H1 (cell line): ENCODE measurements at regions not wholly inside any gene's neighbourhood (a gene's known extent, or its start where the extent isn't known, plus 50 kb on each side); places are given as distances from the start of the nearest gene placed in this dataset.

Experiments used
- CTCF ChIA-PET: fragments of 300-600 bp; sonication (Branson Sonifier 250); formaldehyde crosslinking; loops from one replicate; lab custom pipeline; 2021; ENCODE audit not compliant: partially characterized antibody; lab: Charles Lee
- POLR2A ChIA-PET: fragments of 300-600 bp; sonication (Branson Sonifier 250); formaldehyde crosslinking; loops from one replicate; lab custom pipeline; 2021; ENCODE audit warnings: inconsistent platforms; ENCODE audit not compliant: partially characterized antibody; lab: Charles Lee
- DNase-seq, 2 experiments: peaks; one replicate each; pipeline versions ENCODE4 v3.0.0 to v3.0.0-alpha.2; 2010 to 2022; ENCODE audit warnings: low spot score in 2 of 2, low read depth in 1 of 2, mixed read lengths in 1 of 2
- FAIRE-seq: peaks from 2 replicates; lab custom pipeline; 2011; peaks lifted over from hg19 to GRCh38; lab: Jason Lieb, UNC
- H2AFZ ChIP-seq: 2 replicates; pipeline ENCODE4 v1.8.1; 2012; ENCODE audit warnings: low read length, inconsistent platforms
- H2AK5ac ChIP-seq: 2 replicates; pipeline ENCODE4 v1.6.1; 2013; ENCODE audit warnings: low read depth, low read length
- H2BK120ac ChIP-seq: replicated peaks from 2 replicates; pipeline ENCODE3; 2013; ENCODE audit warnings: low read depth, low read length, inconsistent platforms
- H2BK12ac ChIP-seq: 2 replicates; pipeline ENCODE4 v1.6.1; 2013; ENCODE audit warnings: low read depth, low read length
- H2BK15ac ChIP-seq: 2 replicates; pipeline ENCODE4 v1.6.1; 2013; ENCODE audit warnings: low read length
- H2BK20ac ChIP-seq: 2 replicates; pipeline ENCODE4 v1.6.1; 2013; ENCODE audit warnings: low read length
- H2BK5ac ChIP-seq: 2 replicates; pipeline ENCODE4 v1.6.1; 2013; ENCODE audit warnings: low read depth, low read length
- H3K14ac ChIP-seq: 2 replicates; pipeline ENCODE4 v1.6.1; 2013; ENCODE audit warnings: inconsistent platforms; ENCODE audit not compliant: insufficient read length
- H3K18ac ChIP-seq: 2 replicates; pipeline ENCODE4 v1.6.1; 2013; ENCODE audit warnings: low read length; ENCODE audit errors: extremely low read depth
- H3K23ac ChIP-seq: 2 replicates; pipeline ENCODE4 v1.6.1; 2013; ENCODE audit warnings: inconsistent platforms; ENCODE audit not compliant: insufficient read length
- H3K23me2 ChIP-seq: 2 replicates; pipeline ENCODE4 v1.6.1; 2013; ENCODE audit warnings: low read depth, low read length
- H3K27ac ChIP-seq: 2 replicates; pipeline ENCODE4 v1.6.1; 2011; ENCODE audit warnings: low read depth, low read length, inconsistent platforms
- H3K27me3 ChIP-seq, 4 experiments: replicated peaks in 1 of 4; 1 replicate in 1 of 4; 2 replicates in 3 of 4; pipeline versions ENCODE4 v1.6.1 to v1.8.1; 2011 to 2013; ENCODE audit warnings: low read length in 3 of 4, mild to moderate bottlenecking in 3 of 4, inconsistent platforms in 2 of 4, mixed read lengths in 2 of 4, moderate library complexity in 1 of 4; ENCODE audit not compliant: control insufficient read depth in 3 of 4, insufficient read depth in 3 of 4; ENCODE audit errors: extremely low read depth in 1 of 4
- H3K36me3 ChIP-seq, 4 experiments: 2 replicates each; pipeline versions ENCODE4 v1.6.1 to v1.8.1; 2011 to 2013; ENCODE audit warnings: mild to moderate bottlenecking in 4 of 4, low read length in 3 of 4, moderate library complexity in 2 of 4, control low read depth in 1 of 4, inconsistent platforms in 1 of 4; ENCODE audit not compliant: insufficient read depth in 4 of 4, control insufficient read depth in 2 of 4
- H3K4ac ChIP-seq: replicated peaks from 2 replicates; pipeline ENCODE3; 2013; ENCODE audit warnings: low read length, low read depth, mixed read lengths, inconsistent platforms; ENCODE audit not compliant: insufficient read length
- H3K4me1 ChIP-seq, 4 experiments: replicated peaks in 1 of 4; 1 replicate in 1 of 4; 2 replicates in 3 of 4; pipeline versions ENCODE4 v1.6.1 to v1.8.1; 2011 to 2013; ENCODE audit warnings: low read length in 3 of 4, inconsistent platforms in 2 of 4, mixed read lengths in 1 of 4; ENCODE audit not compliant: insufficient read depth in 4 of 4, control insufficient read depth in 3 of 4
- H3K4me2 ChIP-seq, 2 experiments: 2 replicates each; pipeline versions ENCODE4 v1.6.1 to v1.8.1; 2011 to 2013; ENCODE audit warnings: low read depth in 2 of 2, low read length in 2 of 2, control low read depth in 1 of 2, inconsistent platforms in 1 of 2, mild to moderate bottlenecking in 1 of 2; ENCODE audit not compliant: insufficient read depth in 1 of 2
- H3K4me3 ChIP-seq, 4 experiments: fragments of 200-600, 300-600 bp in 1 of 4; sonication (generic), shearing (Covaris generic), sonication (Bioruptor Twin) in 1 of 4; 2 replicates each; pipeline versions ENCODE4 v1.5.1 to v1.8.1; 2011 to 2016; ENCODE audit warnings: low read length in 4 of 4, low read depth in 3 of 4, control low read depth in 2 of 4, inconsistent platforms in 2 of 4, mild to moderate bottlenecking in 2 of 4, mixed read lengths in 1 of 4, moderate library complexity in 1 of 4; ENCODE audit not compliant: insufficient read depth in 2 of 4; ENCODE audit errors: extremely low read depth in 1 of 4
- H3K56ac ChIP-seq: replicated peaks from 2 replicates; pipeline ENCODE3; 2013; ENCODE audit warnings: low read depth, mild to moderate bottlenecking, mixed read lengths, low read length, inconsistent platforms; ENCODE audit not compliant: insufficient read length
- H3K79me1 ChIP-seq: 2 replicates; pipeline ENCODE4 v1.6.1; 2013; ENCODE audit warnings: low read depth, low read length, control low read depth
- H3K79me2 ChIP-seq, 2 experiments: 2 replicates each; pipeline versions ENCODE4 v1.6.1 to v1.8.1; 2012 to 2013; ENCODE audit warnings: low read length in 2 of 2, mild to moderate bottlenecking in 2 of 2, inconsistent platforms in 1 of 2; ENCODE audit not compliant: insufficient read depth in 2 of 2, control insufficient read depth in 1 of 2
- H3K9ac ChIP-seq, 4 experiments: replicated peaks in 1 of 4; 1 replicate in 1 of 4; 2 replicates in 3 of 4; pipeline versions ENCODE4 v1.6.1 to v1.8.1; 2011 to 2013; ENCODE audit warnings: low read depth in 3 of 4, low read length in 3 of 4, control low read depth in 2 of 4, mild to moderate bottlenecking in 2 of 4, moderate library complexity in 2 of 4, inconsistent platforms in 1 of 4; ENCODE audit errors: extremely low read depth in 1 of 4
- H3K9me3 ChIP-seq, 2 experiments: 2 replicates each; pipeline versions ENCODE4 v1.6.1 to v1.8.1; 2012 to 2013; ENCODE audit warnings: mild to moderate bottlenecking in 2 of 2, moderate library complexity in 2 of 2, control low read depth in 1 of 2, inconsistent platforms in 1 of 2, low read depth in 1 of 2, low read length in 1 of 2, mixed read lengths in 1 of 2; ENCODE audit not compliant: insufficient read depth in 2 of 2
- H4K20me1 ChIP-seq, 2 experiments: replicated peaks in 1 of 2; 2 replicates each; pipeline versions ENCODE3 to v1.8.1; 2011 to 2013; ENCODE audit warnings: inconsistent platforms in 2 of 2, low read length in 2 of 2, mild to moderate bottlenecking in 1 of 2; ENCODE audit not compliant: insufficient read depth in 2 of 2, control insufficient read depth in 1 of 2
- H4K5ac ChIP-seq: 2 replicates; pipeline ENCODE4 v1.6.1; 2013; ENCODE audit warnings: low read length, low read depth, mixed read lengths, inconsistent platforms; ENCODE audit not compliant: insufficient read length
- H4K8ac ChIP-seq: 2 replicates; pipeline ENCODE4 v1.8.0; 2013; ENCODE audit warnings: mild to moderate bottlenecking, moderate library complexity, low read length, inconsistent platforms; ENCODE audit not compliant: insufficient read depth; ENCODE audit errors: extremely low read depth
- H4K91ac ChIP-seq: replicated peaks from 2 replicates; pipeline ENCODE3; 2013; ENCODE audit warnings: low read length, mixed read lengths, inconsistent platforms; ENCODE audit not compliant: insufficient read length
- ATF3 ChIP-seq: IDR thresholded peaks from 2 replicates; pipeline ENCODE4 v1.6.1; 2011; ENCODE audit warnings: low read depth, mild to moderate bottlenecking, low read length; ENCODE audit not compliant: insufficient read depth
- CEBPB ChIP-seq: IDR thresholded peaks from 2 replicates; pipeline ENCODE4 v1.6.1; 2012; ENCODE audit warnings: low read depth, low read length
- CTBP2 ChIP-seq: IDR thresholded peaks from 2 replicates; pipeline ENCODE4 v1.7.0; 2011; ENCODE audit warnings: borderline replicate concordance, mild to moderate bottlenecking, moderate library complexity, mixed read lengths, low read length; ENCODE audit not compliant: insufficient read depth, insufficient read length
- EGR1 ChIP-seq: IDR thresholded peaks from 2 replicates; pipeline ENCODE4 v1.6.1; 2011; ENCODE audit warnings: low read depth, low read length, borderline replicate concordance
- GABPA ChIP-seq: IDR thresholded peaks from 2 replicates; pipeline ENCODE4 v1.6.1; 2011; ENCODE audit warnings: mild to moderate bottlenecking, low read length, moderate library complexity, borderline replicate concordance; ENCODE audit not compliant: insufficient read depth
- HDAC2 ChIP-seq, 2 experiments: fragments of 300-600 bp in 1 of 2; sonication (generic) in 1 of 2; IDR thresholded peaks; 2 replicates each; pipeline ENCODE4 v1.6.1; 2011 to 2012; ENCODE audit warnings: low read depth in 2 of 2, low read length in 2 of 2, mild to moderate bottlenecking in 2 of 2, moderate library complexity in 2 of 2, borderline replicate concordance in 1 of 2, inconsistent platforms in 1 of 2
- KDM5A ChIP-seq: fragments of 200-600 bp; IDR thresholded peaks from 2 replicates; pipeline ENCODE4 v1.7.1; 2012; ENCODE audit warnings: mild to moderate bottlenecking, low read length, inconsistent platforms, mixed read lengths
- MAX ChIP-seq: IDR thresholded peaks from 2 replicates; pipeline ENCODE4 v1.6.1; 2012; ENCODE audit warnings: inconsistent platforms
- POLR2A ChIP-seq, 2 experiments: IDR thresholded peaks; 1 replicate in 1 of 2; 2 replicates in 1 of 2; pipeline ENCODE4 v1.6.1; 2011; ENCODE audit warnings: low read depth in 2 of 2, low read length in 2 of 2, mild to moderate bottlenecking in 2 of 2; ENCODE audit errors: control extremely low read depth in 1 of 2
- SIRT6 ChIP-seq: IDR thresholded peaks from one replicate; pipeline ENCODE4 v1.7.1; 2012; ENCODE audit warnings: low read length, inconsistent platforms
- SP4 ChIP-seq: IDR thresholded peaks from 2 replicates; pipeline ENCODE4 v1.6.1; 2012; ENCODE audit warnings: low read length, inconsistent platforms
- YY1 ChIP-seq: IDR thresholded peaks from 2 replicates; pipeline ENCODE4 v1.6.1; 2011; ENCODE audit warnings: low read depth, mild to moderate bottlenecking, low read length
- WGBS, 2 experiments: shearing (Covaris generic) in 1 of 2; methylation state at CpG; one replicate each; pipeline versions ENCODE4 v1.1.6 to v1.1.7; 2013 to 2015; ENCODE audit warnings: low lambda C conversion rate in 2 of 2, mixed read lengths in 2 of 2, inconsistent platforms in 1 of 2, low coverage in 1 of 2, missing lambda C conversion rate in 1 of 2; ENCODE audit not compliant: insufficient replicate concordance in 2 of 2, insufficient coverage in 1 of 2, insufficient read length in 1 of 2; ENCODE audit errors: extremely low coverage in 1 of 2, missing lambda C conversion rate in 1 of 2; 5-methylcytosine and 5-hydroxymethylcytosine counted together

- H3K9ac ChIP-seq, result no peak overlapping the region
- no peaks in the 10 kb centered on the region for H3K4me1 ChIP-seq
- H2BK12ac ChIP-seq, result no peak overlapping the region
- WGBS, 2 experiments, result 88% methylated on average over 16 of the region's 16 CpGs; no CpG with 5 or more reads in 1 of the 2 experiments
- H3K79me1 ChIP-seq, result no peaks in the 10 kb centered on the region
- H3K14ac ChIP-seq, result no peak overlapping the region
- H4K8ac ChIP-seq, result peak overlapping the region; percentile 51
- no peak overlapping the region for H3K18ac ChIP-seq
- H3K56ac ChIP-seq, result no peak overlapping the region
- no peak overlapping the region for H2BK20ac ChIP-seq
- no peak overlapping the region for H2BK5ac ChIP-seq
- no peak overlapping the region for H2AFZ ChIP-seq
- H3K23me2 ChIP-seq, result peaks cover 4% of the 10 kb centered on the region; the same call in 1 of the 2 replicates
- no peak overlapping the region for H2BK15ac ChIP-seq
- CTCF ChIA-PET, result interaction anchor here (0.6 kb wide), 1 partner anchor 59 kb away, joined by 4 read pairs; no protein-coding TSS in a partner anchor
- no peak overlapping the region for H2BK120ac ChIP-seq
- H4K5ac ChIP-seq, result no peak overlapping the region
- H3K4me3 ChIP-seq, result no peak overlapping the region
- H4K91ac ChIP-seq, result no peak overlapping the region
- no peak overlapping the region for H3K23ac ChIP-seq
- no peak overlapping the region for H3K4me2 ChIP-seq
- H3K27me3 ChIP-seq, result no peaks in the 10 kb centered on the region
- H3K27ac ChIP-seq, result no peak overlapping the region
- H3K9me3 ChIP-seq, result peaks cover 0 to 11% of the 10 kb centered on the region in 2 experiments; a peak in 3 of 4 replicates
- no peak overlapping the region for H3K4ac ChIP-seq
- H3K36me3 ChIP-seq, result no peaks in the 10 kb centered on the region
- H2AK5ac ChIP-seq, result no peak overlapping the region
- DNase-seq (no peak), FAIRE-seq (no peak)
- no peaks in the 10 kb centered on the region for H4K20me1 ChIP-seq
- no peaks in the 10 kb centered on the region for H3K79me2 ChIP-seq
- POLR2A ChIA-PET, result no interaction called here
- TF ChIP-seq CEBPB (no peak), GABPA (no peak), POLR2A (IDR thresholded peaks at IDR 0.05; ENCODE audit: control extremely low read depth in 1 of 2, low read depth in 2 of 2, low read length in 2 of 2) (no peak), SIRT6 (no peak), KDM5A (no peak), SP4 (no peak), ATF3 (no peak), MAX (no peak), YY1 (no peak), CTBP2 (no peak), HDAC2 (IDR thresholded peaks at IDR 0.05; ENCODE audit: borderline replicate concordance in 1 of 2, low read depth in 2 of 2, low read length in 2 of 2) (no peak), EGR1 (no peak)
These were observed 61.7 kb upstream of the ELN start for GRCh38 chr7:73966062-73966940.
